GM06990 (cell line): ENCODE measurements at regions not wholly inside any gene's neighbourhood (a gene's known extent, or its start where the extent isn't known, plus 50 kb on each side); places are given as distances from the start of the nearest gene placed in this dataset.

ENCODE experiments used
- DNase-seq: peaks from one replicate; pipeline ENCODE4 v3.0.0-alpha.2; 2011; ENCODE audit not compliant: insufficient read length; ENCODE audit errors: extremely low read depth
- H3K27me3 ChIP-seq: replicated peaks from 2 replicates; pipeline ENCODE4 v1.6.0; 2011; ENCODE audit warnings: low read length; ENCODE audit not compliant: control insufficient read depth, insufficient read depth
- H3K36me3 ChIP-seq: 2 replicates; pipeline ENCODE4 v1.5.1; 2011; ENCODE audit warnings: low read length; ENCODE audit not compliant: control insufficient read depth, insufficient read depth
- H3K4me3 ChIP-seq: replicated peaks from 2 replicates; pipeline ENCODE4 v1.5.1; 2011; ENCODE audit warnings: low read depth, mild to moderate bottlenecking, control low read depth, low read length
- TF ChIP-seq, protein P1 (sequence below): IDR thresholded peaks from 2 replicates; pipeline ENCODE4 v1.5.1; 2011; ENCODE audit warnings: low read length, control low read depth, mild to moderate bottlenecking, inconsistent platforms; ENCODE audit not compliant: insufficient read depth, poor library complexity, severe bottlenecking

DNA sequence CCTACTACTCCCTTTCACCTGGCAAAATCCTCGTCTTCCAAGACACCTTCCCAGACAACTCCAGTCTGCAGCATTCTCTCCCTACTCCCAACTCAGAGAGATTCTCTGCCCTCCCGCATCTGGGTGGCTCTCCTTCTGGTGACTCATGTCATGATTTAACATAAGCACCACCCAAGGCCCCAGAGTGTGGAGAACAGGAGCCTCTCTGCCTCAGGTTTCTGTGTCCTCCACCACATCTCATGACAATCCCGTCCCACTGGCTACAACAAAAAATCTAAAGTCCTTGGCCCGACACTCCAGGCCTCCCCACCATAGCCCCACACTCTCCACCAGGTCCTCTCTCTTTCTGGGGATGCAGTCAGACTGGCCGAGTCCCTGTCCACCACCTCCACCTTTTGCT is 197.1 kb downstream of the BCL11A start:
- H3K27me3 ChIP-seq = no peaks in the 10 kb centered on the region
- TF ChIP-seq, protein P1, sequence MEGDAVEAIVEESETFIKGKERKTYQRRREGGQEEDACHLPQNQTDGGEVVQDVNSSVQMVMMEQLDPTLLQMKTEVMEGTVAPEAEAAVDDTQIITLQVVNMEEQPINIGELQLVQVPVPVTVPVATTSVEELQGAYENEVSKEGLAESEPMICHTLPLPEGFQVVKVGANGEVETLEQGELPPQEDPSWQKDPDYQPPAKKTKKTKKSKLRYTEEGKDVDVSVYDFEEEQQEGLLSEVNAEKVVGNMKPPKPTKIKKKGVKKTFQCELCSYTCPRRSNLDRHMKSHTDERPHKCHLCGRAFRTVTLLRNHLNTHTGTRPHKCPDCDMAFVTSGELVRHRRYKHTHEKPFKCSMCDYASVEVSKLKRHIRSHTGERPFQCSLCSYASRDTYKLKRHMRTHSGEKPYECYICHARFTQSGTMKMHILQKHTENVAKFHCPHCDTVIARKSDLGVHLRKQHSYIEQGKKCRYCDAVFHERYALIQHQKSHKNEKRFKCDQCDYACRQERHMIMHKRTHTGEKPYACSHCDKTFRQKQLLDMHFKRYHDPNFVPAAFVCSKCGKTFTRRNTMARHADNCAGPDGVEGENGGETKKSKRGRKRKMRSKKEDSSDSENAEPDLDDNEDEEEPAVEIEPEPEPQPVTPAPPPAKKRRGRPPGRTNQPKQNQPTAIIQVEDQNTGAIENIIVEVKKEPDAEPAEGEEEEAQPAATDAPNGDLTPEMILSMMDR = no peak
- peak; percentile 37 for DNase-seq
- no peak overlapping the region for H3K4me3 ChIP-seq
- no peaks in the 10 kb centered on the region for H3K36me3 ChIP-seq

DNA sequence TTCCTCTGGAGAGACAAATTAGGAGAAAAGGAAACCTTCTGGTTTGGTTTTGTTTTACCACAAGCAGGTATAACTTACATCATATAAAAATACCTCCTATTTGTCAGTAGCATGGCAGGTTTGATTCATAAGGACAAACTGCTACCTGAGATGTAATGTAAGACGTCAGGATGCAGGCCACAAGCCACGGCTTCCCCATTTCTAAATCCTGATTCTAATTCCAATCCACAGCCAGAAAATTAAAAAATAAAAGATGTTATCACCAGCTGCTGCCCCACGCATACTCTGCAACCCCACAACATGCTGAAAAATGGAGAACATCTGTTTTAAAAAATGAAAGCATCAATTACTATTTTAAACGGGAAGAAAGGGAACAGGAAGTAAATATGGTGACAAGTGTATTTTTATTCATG is 197.6 kb downstream of the BCL11A start:
- Histone ChIP-seq H3K27me3 (no peaks in the 10 kb centered on the region), H3K36me3 (no peaks in the 10 kb centered on the region), H3K4me3 (no peak overlapping the region)
- TF ChIP-seq, protein P1 = no peak
- peak; percentile 46 for DNase-seq

DNA sequence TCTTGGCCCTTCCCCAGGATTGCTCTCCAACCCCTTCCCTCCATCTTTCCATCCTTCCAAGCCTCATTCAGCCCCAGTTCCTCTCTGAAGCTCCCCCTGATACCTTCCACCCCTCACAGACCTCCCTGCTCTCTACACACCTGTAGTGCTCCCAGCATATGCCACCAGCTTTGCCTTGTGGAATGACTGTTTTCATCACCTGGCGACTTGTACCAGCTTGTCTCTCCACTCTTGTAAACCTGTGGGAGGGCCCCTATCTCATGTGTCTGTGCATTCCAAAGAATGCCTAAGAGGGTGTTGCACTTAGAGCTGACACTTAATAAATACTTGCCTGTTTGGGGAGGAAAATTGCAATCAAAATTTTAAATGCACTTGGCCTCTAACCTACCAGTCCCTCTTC is 198.7 kb downstream of the BCL11A start:
- no peak for DNase-seq

DNA sequence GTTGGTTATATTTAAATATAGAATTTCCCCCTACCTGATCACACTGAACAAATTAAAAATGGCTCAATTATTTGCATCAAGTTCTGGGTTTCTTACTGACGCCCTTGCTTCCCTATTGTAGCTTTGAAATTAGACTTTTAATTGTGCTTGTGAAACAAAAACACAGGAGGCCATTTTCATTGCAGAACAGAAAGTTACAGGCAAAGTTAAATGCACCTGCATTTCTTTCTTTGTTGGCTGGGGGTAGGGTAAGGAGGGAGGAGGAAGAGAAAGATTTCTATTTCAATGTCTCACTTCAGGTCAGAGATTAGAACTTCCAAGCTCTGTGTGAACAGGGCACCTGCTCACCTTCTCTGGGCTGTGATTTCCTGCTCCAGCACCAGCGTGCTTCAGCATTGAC is 199.6 kb downstream of the BCL11A start:
- no peaks in the 10 kb centered on the region for H3K36me3 ChIP-seq
- peak; percentile 80 for DNase-seq
- no peaks in the 10 kb centered on the region for H3K27me3 ChIP-seq
- TF ChIP-seq, protein P1 = no peak
- no peak overlapping the region for H3K4me3 ChIP-seq

More for the DNA sequence above, 198.7 kb downstream of the BCL11A start:
- TF ChIP-seq, protein P1 = no peak
- H3K4me3 ChIP-seq = no peak overlapping the region
- H3K36me3 ChIP-seq = no peaks in the 10 kb centered on the region
- H3K27me3 ChIP-seq = no peaks in the 10 kb centered on the region

DNA sequence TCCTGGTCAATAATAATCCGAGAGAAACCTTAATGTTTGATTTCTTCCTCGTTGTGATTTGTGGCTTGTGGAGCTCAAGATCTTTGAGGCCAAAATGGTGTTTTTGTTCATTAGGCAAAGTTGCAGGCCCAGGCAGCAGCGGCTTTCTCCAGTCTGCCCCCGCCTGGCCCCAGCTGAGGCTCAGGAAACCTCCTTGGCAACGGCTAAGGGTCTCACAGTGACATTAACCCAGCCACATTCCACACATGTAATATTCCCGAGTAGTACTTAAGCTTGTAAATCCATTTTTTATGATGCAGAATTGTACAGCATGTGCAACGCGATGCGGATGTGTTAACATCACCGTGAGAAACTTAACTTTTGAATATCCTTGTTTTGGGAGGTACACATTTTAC is 200.1 kb downstream of the BCL11A start:
- peak; percentile 76 for DNase-seq
- no peaks in the 10 kb centered on the region for H3K27me3 ChIP-seq
- no peak overlapping the region for H3K4me3 ChIP-seq
- TF ChIP-seq, protein P1 = peak; percentile 13
- no peaks in the 10 kb centered on the region for H3K36me3 ChIP-seq
